MM.1S (cell line): ENCODE measurements at regions not wholly inside any gene's neighbourhood (a gene's known extent, or its start where the extent isn't known, plus 50 kb on each side); places are given as distances from the start of the nearest gene placed in this dataset.

ENCODE experiments used
- DNase-seq: peaks from one replicate; pipeline ENCODE4 v3.0.0-alpha.2; 2015
- H2AFZ ChIP-seq: fragments of 300-600 bp; sonication (generic); 2 replicates; pipeline ENCODE4 v1.6.0; 2016; ENCODE audit warnings: antibody characterized with exemption, low read length
- H3F3A ChIP-seq: fragments of 300-600 bp; sonication (generic); 2 replicates; pipeline ENCODE4 v1.6.1; 2016; ENCODE audit warnings: mild to moderate bottlenecking, antibody characterized with exemption, low read length, moderate library complexity, mixed read lengths; ENCODE audit not compliant: insufficient read depth
- H3K27ac ChIP-seq: fragments of 300-600 bp; sonication (generic); 2 replicates; pipeline ENCODE4 v1.5.1; 2016; ENCODE audit warnings: mild to moderate bottlenecking, low read length
- H3K27me3 ChIP-seq: fragments of 300-600 bp; sonication (generic); replicated peaks from 2 replicates; pipeline ENCODE4 v1.6.0; 2016; ENCODE audit warnings: low read length; ENCODE audit not compliant: insufficient read depth
- H3K36me3 ChIP-seq: fragments of 300-600 bp; sonication (generic); replicated peaks from 2 replicates; pipeline ENCODE4 v1.6.1; 2016; ENCODE audit warnings: mild to moderate bottlenecking, low read length, mixed read lengths; ENCODE audit not compliant: insufficient read depth
- H3K4me1 ChIP-seq: fragments of 300-600 bp; sonication (generic); 2 replicates; pipeline ENCODE4 v1.6.1; 2016; ENCODE audit warnings: low read length, mixed read lengths
- H3K4me2 ChIP-seq: fragments of 300-600 bp; sonication (generic); 2 replicates; pipeline ENCODE4 v1.6.0; 2016; ENCODE audit warnings: low read depth, low read length
- H3K4me3 ChIP-seq: fragments of 300-600 bp; sonication (generic); 2 replicates; pipeline ENCODE4 v1.5.1; 2016; ENCODE audit warnings: low read length, mixed read lengths
- H3K79me2 ChIP-seq: fragments of 300-600 bp; sonication (generic); 2 replicates; pipeline ENCODE4 v1.6.1; 2016; ENCODE audit warnings: mixed run types, low read length, mixed read lengths
- H3K9ac ChIP-seq: fragments of 300-600 bp; sonication (generic); 2 replicates; pipeline ENCODE4 v1.6.1; 2016; ENCODE audit warnings: low read length, mixed read lengths
- H3K9me2 ChIP-seq: fragments of 300-600 bp; sonication (generic); replicated peaks from 2 replicates; pipeline ENCODE4 v1.6.1; 2016; ENCODE audit warnings: mild to moderate bottlenecking, low read length, mixed read lengths; ENCODE audit not compliant: insufficient read depth
- H3K9me3 ChIP-seq: fragments of 300-600 bp; sonication (generic); replicated peaks from 2 replicates; pipeline ENCODE4 v1.6.1; 2016; ENCODE audit warnings: mild to moderate bottlenecking, low read length, mixed read lengths; ENCODE audit not compliant: insufficient read depth
- H4K20me1 ChIP-seq: fragments of 300-600 bp; sonication (generic); 2 replicates; pipeline ENCODE4 v1.6.1; 2016; ENCODE audit warnings: mild to moderate bottlenecking, low read length, moderate library complexity, mixed read lengths; ENCODE audit not compliant: insufficient read depth
- CTCF ChIP-seq: fragments of 300-600 bp; sonication (generic); IDR thresholded peaks from 2 replicates; pipeline ENCODE4 v1.5.1; 2016; ENCODE audit warnings: antibody characterized with exemption, low read length, mixed read lengths
- EZH2 ChIP-seq: fragments of 300-600 bp; sonication (generic); optimal IDR thresholded peaks from 2 replicates; pipeline ENCODE3; 2017; ENCODE audit warnings: low read depth, mild to moderate bottlenecking, antibody characterized with exemption, low read length, mixed read lengths
- EZH2phosphoT487 ChIP-seq: fragments of 300-600 bp; sonication (generic); IDR thresholded peaks from 2 replicates; pipeline ENCODE4 v1.6.1; 2018; ENCODE audit warnings: antibody characterized with exemption, low read length

- Histone ChIP-seq H3K4me1 (peaks cover 21% of the 10 kb centered on the region), H3K4me3 (no peak overlapping the region), H4K20me1 (no peaks in the 10 kb centered on the region), H3K9me3 (no peaks in the 10 kb centered on the region), H3F3A (peaks cover 3% of the 10 kb centered on the region; the same call in 1 of the 2 replicates), H3K9ac (no peak overlapping the region), H3K27me3 (no peaks in the 10 kb centered on the region), H3K4me2 (no peak overlapping the region), H3K79me2 (no peaks in the 10 kb centered on the region), H2AFZ (no peak overlapping the region), H3K36me3 (no peaks in the 10 kb centered on the region), H3K27ac (no peak overlapping the region), H3K9me2 (no peaks in the 10 kb centered on the region)
- no peak for DNase-seq
- TF ChIP-seq CTCF (no peak), EZH2 (no peak), EZH2phosphoT487 (no peak)
These were observed 322.4 kb upstream of the KLF6 start for GRCh38 chr10:4107285-4107851.

- TF ChIP-seq EZH2 (no peak), CTCF (no peak), EZH2phosphoT487 (no peak)
- H3K4me3 ChIP-seq, result no peak overlapping the region
- no peaks in the 10 kb centered on the region for H3K36me3 ChIP-seq
- H3K27ac ChIP-seq, result no peak overlapping the region
- peaks cover 31% of the 10 kb centered on the region for H3K4me1 ChIP-seq
- H3K9ac ChIP-seq, result no peak overlapping the region
- no peaks in the 10 kb centered on the region for H3K9me2 ChIP-seq
- no peaks in the 10 kb centered on the region for H3K9me3 ChIP-seq
- H4K20me1 ChIP-seq, result no peaks in the 10 kb centered on the region
- peaks cover 8% of the 10 kb centered on the region; the same call in 1 of the 2 replicates for H3F3A ChIP-seq
- no peaks in the 10 kb centered on the region for H3K27me3 ChIP-seq
- no peak for DNase-seq
- H3K4me2 ChIP-seq, result no peak overlapping the region
- H3K79me2 ChIP-seq, result no peaks in the 10 kb centered on the region
- H2AFZ ChIP-seq, result no peak overlapping the region
These were observed 318.6 kb upstream of the KLF6 start for GRCh38 chr10:4103603-4104002.

GRCh38 chr10:4102802-4103344 lies 317.9 kb upstream of the KLF6 start:
- Histone ChIP-seq H3K79me2 (no peaks in the 10 kb centered on the region), H3K4me2 (peak overlapping the region; percentile 85), H3F3A (peaks cover 8% of the 10 kb centered on the region; the same call in 1 of the 2 replicates), H3K27ac (no peak overlapping the region; the same call in 1 of the 2 replicates), H3K9me3 (no peaks in the 10 kb centered on the region), H3K36me3 (no peaks in the 10 kb centered on the region), H4K20me1 (no peaks in the 10 kb centered on the region), H3K9me2 (no peaks in the 10 kb centered on the region), H3K4me3 (no peak overlapping the region), H2AFZ (no peak overlapping the region), H3K9ac (no peak overlapping the region), H3K27me3 (no peaks in the 10 kb centered on the region), H3K4me1 (peaks cover 31% of the 10 kb centered on the region)
- TF ChIP-seq EZH2phosphoT487 (no peak), EZH2 (no peak), CTCF (no peak)
- no peak for DNase-seq
